HG02973 (cell line): ENCODE measurements at regions not wholly inside any gene's neighbourhood (a gene's known extent, or its start where the extent isn't known, plus 50 kb on each side); places are given as distances from the start of the nearest gene placed in this dataset.

Source experiments
- ATAC-seq: cut with Tn5 transposase; IDR thresholded peaks from one replicate; pipeline ENCODE4 v1.9.1; 2021; ENCODE audit warnings: moderate library complexity; ENCODE audit not compliant: unreplicated experiment

DNA sequence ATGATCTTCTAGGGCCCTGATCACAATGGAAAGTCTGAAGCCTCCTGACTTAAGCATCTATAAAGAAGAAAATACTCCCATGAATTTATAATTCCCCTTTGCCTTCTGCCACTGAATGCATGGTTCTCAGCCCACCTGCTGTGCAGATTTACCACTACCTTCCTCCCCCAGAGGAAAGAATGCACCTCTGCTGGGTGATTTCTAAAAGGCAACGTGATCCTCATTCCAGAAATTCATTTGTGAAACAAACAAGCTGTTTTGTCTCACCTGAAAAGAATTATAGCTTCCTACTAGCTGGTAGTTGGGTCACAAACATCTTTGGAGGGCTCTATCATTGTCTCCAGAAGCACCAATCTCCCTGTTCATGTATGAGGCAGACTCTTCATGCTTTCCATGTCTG lies 320.2 kb downstream of the CDC14C start:
- no peak for ATAC-seq

GRCh38 chr7:49245062-49245461 lies 320.7 kb downstream of the CDC14C start:
- ATAC-seq, result no peak

DNA sequence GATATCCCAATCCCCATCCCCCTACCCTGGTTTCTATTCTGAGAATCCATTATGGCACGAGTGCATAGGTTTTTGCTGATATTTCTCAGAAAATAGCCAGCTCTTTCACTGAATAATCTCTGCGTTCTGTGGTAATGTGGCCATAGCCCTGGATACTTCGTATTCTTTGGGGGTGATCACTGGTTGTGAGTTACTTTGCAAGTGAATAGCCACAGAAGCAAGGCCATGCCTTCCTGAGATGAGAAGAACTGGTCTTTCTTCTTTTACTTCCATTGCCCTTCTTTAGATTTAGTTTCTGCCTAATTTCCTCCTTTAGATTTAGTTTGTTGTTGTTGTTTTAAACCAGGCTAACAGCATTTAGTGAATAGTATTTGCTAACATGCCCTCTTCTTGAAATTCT lies 323.4 kb downstream of the CDC14C start:
- no peak for ATAC-seq

DNA sequence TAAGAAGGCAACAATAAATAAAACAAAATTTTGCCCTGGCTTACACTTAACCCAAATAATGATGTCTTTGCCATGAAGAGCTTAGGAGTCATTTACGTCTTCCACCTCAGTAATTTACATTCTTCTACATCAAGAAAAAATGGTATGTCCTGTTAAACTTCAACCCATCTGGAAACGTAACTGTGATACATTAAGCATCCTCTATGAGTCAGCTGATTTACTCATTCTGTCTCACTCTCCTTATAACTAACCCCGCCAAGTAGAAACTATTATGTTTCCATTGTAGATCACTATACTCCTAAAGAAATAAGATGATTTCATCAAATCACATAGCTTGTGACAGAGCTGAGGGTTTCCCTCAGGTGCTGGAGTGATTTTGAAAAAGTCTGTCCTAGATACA lies 330.7 kb downstream of the CDC14C start:
- no peak for ATAC-seq

DNA sequence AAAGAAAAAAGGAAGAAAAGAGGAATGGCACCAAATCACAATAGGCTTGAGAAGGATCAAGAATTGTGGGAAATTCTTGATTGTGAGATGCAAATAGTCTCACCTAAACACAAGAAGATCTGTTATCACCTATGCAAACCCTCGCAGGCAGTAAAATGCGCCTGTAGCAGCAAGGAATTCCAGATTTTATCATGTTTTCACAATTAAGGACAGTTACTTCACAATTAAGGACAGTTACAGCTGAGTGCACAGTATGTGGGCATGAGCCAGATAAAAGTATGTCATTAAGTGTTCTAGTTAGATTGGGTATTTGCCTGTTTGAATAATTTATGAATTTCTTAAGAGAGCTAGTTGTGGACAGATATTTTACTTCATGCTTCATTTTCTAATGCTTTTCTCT lies 336.2 kb downstream of the CDC14C start:
- ATAC-seq, result no peak

- no peak for ATAC-seq
Measured at GRCh38 chr7:49261928-49262327, 337.6 kb downstream of the CDC14C start.

- ATAC-seq, result no peak
Measured at GRCh38 chr7:49264530-49264929, 340.2 kb downstream of the CDC14C start.

- ATAC-seq, result no peak
Measured at GRCh38 chr7:49273897-49274296, 349.6 kb downstream of the CDC14C start.

GRCh38 chr7:49279891-49280290 lies 355.5 kb downstream of the CDC14C start:
- ATAC-seq, result no peak

GRCh38 chr7:49287653-49288052 lies 363.3 kb downstream of the CDC14C start:
- no peak for ATAC-seq

- ATAC-seq, result no peak
Measured at GRCh38 chr7:49294611-49295010, 370.3 kb downstream of the CDC14C start.

DNA sequence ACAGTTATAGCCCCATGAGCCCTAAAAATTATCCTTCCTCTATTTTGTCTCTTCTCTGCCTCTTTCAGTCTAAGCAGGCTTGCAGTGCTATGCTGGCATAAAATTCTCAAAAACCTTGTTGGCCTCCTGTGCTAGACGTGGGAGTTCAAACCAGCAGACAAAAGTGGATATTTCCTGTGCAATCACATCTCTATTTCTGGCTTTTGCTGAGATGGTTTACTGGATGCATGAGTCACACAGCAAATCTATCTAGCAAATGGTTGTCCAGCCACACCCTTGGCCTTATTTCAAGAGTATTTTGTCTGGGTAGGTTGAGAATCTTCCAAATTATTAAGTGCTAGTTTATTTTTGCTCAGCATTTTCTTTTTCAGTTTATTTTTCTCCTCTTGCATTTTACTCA lies 370.8 kb downstream of the CDC14C start:
- ATAC-seq, result no peak

DNA sequence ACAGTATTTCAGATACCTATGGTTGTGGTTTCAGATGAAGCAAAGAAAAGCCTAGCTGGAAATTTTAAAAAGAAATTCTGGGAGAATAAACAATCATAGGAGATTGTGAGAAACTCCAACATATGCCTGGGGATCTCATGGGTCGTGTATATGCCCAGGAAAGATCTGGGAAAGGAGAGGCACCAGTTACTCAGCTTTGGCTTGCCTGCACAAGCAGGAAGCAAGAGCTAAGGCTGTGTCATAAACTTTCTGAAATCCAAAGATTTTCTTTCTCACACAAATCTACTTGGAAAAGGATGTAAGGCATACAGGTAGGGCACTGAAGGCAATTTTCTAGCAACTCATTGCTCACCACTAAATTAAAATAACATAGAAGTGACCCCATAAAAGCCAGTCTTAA lies 373.6 kb downstream of the CDC14C start:
- no peak for ATAC-seq

GRCh38 chr7:49308787-49309186 lies 384.4 kb downstream of the CDC14C start:
- ATAC-seq, result no peak

DNA sequence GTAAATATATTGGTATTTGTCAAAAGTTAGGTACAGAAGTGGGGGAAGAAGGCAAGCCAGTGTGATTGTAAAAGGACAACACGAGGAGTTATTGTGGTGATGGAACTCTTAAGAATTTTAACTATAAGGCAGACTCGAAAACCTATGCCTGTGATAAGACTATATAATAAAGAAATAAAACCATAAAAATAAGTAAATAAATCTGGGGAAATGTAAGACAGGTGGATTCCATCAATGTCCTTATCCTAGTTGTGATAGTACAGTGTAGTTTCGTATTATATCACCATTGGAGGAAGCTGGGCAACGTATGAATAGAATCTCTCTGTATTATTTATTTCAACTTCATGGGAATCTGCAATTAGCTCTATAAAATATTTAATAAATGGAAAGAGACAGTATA lies 395.7 kb downstream of the CDC14C start:
- no peak for ATAC-seq

GRCh38 chr7:49321843-49322242 lies 397.5 kb downstream of the CDC14C start:
- no peak for ATAC-seq

- no peak for ATAC-seq
Measured at GRCh38 chr7:49322476-49322875, 398.1 kb downstream of the CDC14C start.

- no peak for ATAC-seq
Measured at GRCh38 chr7:49324040-49324439, 399.7 kb downstream of the CDC14C start.

- no peak for ATAC-seq
Measured at GRCh38 chr7:49324707-49325106, 400.4 kb downstream of the CDC14C start.

DNA sequence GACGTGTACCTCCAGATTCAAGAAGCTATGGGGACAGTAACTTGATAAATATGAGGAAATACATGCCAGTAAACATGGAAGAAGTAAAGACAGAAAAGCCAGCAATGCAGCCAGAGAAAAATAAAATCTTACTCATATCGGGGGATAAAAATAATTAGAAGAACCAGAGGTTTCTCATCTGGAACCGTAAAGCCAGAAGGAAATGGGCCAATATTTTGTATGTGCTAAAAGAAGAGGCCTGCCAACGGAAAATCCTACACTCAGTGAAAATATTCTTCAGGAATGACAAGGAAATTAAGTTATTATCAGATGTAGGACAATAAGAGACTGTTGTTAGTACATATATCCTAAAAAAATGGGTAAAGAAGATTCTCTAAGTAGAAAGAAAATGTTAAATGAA lies 401.2 kb downstream of the CDC14C start:
- ATAC-seq, result no peak

DNA sequence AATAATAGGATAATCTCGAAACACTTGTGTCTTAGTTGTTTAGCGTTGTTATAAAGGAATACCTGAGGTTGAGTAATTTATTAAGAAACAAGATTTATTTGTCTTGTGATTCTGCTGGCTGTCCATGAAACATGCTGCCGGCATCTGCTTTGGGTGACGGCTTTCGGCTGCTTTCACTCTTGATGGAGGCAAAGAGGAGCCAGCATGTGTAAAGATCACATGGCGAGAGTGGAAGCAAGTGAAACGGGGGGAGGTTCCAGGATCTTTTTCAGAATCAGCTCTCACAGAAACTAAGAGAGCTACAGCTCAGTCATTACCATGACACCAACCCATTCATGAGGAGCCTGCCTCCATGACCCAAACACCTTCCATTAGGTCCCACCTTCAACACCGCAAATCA lies 402.8 kb downstream of the CDC14C start:
- ATAC-seq, result no peak

DNA sequence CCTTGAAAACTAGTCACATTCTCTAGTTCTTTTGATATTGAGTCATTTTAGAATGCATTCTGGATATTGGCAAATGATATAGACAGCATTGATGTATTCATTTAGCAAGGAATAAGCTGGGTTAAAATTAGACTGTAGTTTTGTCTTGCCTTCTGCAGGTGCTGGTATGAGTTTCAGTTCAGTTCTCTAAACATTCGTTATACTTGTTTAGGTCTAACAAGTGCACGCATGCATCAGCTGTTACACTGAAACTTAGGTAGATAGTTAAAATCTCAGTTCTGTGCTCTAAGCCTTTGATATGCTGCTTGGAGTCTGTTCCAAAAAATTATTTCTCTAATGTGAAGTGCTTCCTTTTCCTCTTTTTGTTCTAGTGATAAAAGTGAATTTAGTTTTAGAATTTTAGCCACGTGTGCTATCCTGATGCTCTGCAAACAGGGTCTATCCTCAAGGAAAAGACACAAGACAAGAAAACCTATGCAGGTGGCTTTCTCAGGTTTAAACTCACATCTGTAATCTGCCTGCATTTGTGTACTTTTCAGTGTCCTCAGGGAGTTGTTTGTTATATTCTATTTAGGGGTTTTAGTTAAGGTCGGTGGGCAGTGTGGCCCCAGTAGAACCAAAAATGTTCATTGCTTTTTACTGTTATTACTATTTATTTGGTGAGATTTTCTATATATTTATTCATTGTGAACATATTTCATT lies 409.0 kb downstream of the CDC14C start:
- ATAC-seq, result no peak

DNA sequence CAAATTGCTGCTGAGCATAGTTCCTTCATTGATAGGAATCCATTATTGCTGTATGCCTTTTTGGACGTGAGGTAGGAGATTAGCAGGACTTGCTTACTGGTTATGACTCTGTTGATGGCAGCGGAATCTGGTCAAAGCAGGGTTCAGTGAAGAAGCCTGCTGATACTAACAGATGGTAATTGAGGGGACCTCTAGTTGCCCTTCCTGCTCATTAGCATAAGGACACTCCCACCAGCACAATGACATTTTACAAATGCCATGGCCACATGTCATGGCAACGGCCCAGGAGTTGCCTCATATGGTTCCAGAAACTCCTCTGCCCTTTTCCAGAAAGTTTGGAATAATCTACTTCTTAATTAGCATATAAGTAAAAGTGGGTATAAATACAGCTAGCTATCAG lies 417.5 kb downstream of the CDC14C start:
- ATAC-seq, result no peak
